Forelimb muscle (tissue), 1 donor: ENCODE measurements at regions not wholly inside any gene's neighbourhood (a gene's known extent, or its start where the extent isn't known, plus 50 kb on each side); places are given as distances from the start of the nearest gene placed in this dataset.

Experiments used
- DNase-seq: peaks from one replicate; pipeline ENCODE4 v3.0.0-alpha.2; 2013; ENCODE audit warnings: low read depth

DNA sequence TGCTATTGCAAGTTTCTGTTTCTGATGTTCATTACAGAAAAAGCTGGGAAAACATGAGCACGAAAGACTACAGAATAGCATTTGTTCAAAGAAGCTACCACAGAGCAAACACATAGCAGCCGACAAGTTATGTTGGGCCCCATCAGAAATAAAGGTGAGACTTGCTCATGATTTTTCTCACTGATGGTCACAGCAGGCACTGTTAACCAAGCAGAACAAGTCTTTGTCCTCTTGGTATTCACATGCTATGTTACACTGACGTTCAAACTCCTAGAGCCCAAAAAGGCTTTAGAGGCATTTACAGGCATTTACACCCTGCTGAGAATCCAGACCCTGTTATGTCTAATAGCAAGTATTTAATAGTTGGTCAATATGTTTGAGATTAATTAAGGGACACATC is 235.0 kb upstream of the HNMT start:
- DNase-seq = no peak

DNA sequence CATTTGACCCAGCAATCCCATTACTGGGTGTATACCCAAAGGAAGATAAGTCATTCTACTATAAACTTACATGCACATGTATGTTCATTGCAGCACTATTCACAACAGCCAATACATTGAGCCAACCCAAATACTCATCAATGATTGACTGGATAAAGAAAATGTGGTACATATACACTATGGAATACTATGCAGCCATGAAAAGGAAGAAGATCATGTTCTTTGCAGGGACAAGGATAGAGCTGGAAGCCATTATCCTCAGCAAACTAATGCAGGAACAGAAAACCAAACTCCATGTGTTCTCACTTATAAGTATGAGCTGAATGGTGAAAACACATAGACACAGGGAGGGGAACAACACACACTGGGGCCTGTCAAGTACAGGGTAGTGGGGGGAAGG is 226.7 kb upstream of the HNMT start:
- no peak for DNase-seq

DNA sequence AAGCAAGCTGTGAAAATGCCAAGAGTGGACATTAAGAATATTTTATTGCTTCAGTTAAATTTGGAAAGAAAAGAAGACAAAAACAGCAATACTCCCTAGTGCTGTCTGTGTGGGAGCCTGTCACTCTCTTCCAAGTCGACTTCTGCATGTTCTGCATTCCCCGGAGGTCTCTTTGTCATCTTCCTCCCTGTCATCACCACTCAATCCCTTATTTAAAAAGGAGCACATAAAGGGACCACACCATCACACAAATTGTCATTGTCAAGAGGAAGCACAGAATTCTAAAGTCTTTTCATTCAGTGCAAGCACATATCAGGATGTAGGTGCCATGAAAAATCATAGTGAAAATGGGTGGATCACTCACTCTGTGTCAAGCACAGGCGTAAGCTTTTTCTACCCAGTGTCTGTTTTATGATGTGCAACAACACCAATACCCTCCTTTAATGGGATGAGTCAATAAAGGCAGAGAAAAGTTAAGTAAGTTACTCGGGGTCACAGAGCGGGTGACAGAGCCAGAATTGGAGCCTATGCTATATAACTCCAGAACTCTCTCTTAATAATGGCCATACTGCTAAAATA is 222.4 kb upstream of the HNMT start:
- DNase-seq = no peak

DNA sequence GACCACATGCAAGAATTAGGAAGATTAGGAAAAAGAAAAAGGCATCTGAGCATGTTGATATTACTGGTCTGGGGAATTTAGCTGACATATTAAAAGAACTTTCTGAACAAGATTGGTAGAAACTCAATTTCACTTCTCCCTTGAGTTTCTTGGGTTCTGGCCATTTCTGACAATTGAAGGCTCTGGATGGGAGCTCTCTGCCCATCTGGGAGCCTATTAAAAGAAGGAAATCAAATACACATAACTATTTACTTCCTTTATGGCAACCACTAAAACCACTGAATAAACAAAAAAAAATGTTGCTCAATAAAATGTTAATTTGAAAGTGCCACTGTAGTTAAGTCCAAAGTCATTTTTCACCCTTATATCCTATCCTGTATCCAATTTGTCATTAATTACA is 216.8 kb upstream of the HNMT start:
- DNase-seq = no peak

DNA sequence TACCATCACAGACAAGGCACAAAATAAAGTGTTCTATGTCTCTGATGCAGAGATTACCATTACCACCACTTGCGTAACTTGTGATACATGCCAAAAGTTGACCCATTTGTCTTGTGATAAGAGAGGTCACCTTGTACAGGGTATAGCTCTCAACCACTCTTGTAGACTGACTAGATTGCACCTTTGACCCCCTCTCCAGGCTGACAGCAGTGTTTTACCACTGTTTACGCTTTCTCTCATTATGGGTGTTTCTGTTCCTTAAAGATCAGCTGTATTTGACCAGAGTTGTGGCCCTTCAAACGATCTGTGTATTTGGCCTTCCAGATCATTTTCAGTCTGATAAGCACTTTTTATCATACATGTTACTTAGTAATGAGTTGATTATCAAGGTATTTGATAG is 215.7 kb upstream of the HNMT start:
- DNase-seq = no peak

DNA sequence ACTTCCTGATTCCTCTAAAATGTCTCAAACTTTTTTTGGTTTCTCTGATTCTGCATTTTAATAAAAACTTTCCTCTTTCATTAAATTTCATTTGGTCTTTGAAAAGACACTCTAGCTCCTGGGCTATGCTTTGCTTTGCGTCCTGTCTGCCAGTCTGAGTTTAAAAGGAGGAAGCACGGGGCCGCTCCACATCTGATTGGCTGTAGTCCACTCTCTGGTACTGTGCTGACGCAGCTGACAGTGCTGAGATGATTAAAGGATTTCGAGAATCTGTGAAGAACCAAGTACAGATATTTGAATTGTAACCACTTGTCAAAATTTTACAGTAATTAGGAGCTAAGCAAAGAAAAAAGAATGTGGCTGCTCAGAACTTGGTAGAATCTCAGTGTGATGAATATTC is 199.6 kb upstream of the HNMT start:
- DNase-seq = no peak

DNA sequence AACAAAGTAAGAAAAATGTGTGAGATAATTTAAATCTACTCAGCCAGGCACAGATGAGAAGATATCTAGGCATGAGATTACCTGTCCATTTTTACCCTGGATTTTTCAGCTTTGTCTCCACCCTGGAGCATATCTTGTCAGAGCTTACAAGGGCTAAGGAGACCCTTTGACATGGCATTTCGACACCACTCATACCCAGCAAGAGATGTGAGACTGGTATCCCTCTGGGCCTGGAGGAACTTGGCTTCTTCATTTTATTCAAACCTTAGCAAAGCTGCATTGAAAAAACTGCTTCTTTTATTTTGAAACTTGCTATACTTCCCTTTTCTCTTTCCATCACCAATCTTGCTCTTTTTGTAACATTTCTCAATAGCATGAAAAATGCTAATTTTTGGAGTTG is 194.9 kb upstream of the HNMT start:
- no peak for DNase-seq

DNA sequence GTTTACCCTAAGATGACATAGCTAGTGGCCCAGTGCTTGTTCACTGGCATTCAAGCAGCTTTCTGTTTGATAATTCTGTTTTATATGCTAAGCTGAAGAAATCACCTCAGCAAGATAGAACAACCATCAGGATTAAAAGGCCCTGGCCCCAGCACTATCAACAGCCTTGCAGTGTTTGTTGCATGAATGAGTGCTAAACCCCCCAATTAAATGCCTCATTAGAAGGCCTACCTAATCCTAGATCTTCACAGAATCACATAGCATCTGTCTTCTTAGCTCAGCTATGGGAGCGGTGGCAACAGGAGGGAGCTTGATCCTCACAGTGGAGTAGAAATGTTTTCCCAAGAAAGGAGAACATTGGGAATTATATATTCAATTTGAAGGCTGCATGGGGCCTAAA is 194.1 kb upstream of the HNMT start:
- no peak for DNase-seq

DNA sequence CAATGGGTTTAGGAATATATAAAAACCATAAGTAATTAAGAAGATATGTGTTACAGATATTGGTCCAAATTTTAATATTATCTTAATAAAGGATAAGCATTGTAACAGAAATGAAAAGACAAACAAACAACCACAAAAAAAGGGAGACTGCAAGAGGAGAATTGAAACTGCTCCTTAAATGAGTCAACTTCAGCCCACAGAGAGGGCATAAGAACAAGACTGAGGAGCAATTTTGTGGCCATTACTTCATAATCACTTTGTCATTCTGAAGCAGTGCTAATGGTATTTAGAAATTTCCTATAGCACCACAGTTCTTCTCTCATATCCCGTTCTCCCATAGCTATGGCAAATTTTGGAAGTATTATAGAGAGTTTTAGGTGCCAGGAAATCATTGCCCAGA is 193.2 kb upstream of the HNMT start:
- DNase-seq = no peak

DNA sequence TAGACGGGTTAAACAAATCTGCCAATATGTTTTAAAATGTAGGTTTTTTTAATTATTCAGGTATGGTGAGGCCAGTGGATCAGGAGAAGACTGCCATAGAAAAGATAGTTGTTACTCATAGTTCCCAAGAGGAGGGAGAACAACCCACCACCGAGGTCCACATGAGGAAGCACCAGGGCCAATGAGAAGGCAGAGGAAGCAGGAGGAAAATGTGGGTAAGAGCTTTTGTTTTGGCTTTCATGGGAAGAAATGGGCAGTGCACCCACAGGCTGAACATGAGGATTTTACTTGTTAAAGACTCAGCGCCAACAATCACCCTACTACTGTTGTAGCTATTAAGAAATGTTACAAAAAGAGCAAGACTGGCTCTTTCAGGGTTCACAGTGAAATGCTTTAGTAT is 191.8 kb upstream of the HNMT start:
- DNase-seq = no peak

DNA sequence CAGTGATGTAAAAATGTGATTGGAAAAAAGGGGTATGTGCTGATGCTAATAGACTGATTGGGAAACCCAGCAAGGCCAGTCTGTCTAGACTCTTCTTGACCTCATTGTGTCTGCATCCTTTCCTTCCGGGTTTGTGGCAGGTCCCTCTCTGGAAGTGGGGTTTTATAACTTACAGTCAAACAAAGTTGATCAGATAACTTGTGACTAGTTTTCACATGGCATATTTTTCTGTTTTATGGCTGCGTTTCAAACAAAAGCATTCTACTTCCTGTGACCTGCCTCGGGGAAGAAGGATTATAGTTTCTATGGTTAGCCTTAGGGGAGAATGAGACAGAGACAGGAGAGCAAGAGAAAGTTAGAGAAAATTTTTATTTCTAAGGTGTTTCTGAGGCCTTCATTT is 188.7 kb upstream of the HNMT start:
- DNase-seq = no peak

DNA sequence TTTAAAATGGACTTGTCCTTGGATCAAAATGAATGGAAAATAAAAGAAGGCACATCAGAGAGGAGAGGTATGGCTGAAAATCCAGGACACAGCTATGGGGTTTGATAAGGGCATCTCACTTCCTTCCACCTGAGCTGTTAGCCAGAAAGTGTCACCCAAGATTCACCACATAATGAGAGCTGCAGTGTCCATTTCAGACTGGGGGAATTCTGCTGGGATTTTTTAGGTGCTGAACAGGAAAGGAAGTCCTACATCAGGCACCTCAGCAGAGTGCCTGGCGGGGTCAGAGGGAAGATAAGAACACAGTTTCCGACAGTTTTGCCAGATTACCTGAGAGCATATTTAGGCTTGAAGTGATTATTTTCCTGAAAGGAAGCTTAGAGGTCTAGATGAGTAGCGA is 187.6 kb upstream of the HNMT start:
- no peak for DNase-seq

DNA sequence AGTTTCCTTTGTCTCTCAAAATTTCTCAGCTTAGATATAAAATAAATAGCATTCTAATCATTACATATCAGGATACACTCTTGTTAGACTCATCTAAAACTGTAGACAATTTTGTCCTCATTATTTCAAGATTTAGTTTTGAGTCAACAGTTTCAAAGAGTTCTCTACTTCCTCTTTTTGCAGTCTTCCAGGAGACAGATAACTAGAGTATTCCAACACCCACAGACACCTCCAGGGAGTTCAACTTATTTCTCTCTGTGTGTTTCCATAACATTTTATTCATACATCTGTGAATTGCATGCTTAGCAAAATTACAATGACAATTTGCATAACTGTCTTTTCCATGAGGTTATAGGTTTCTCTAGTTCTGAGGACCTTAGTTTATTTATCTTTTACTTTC is 166.6 kb upstream of the HNMT start:
- no peak for DNase-seq

DNA sequence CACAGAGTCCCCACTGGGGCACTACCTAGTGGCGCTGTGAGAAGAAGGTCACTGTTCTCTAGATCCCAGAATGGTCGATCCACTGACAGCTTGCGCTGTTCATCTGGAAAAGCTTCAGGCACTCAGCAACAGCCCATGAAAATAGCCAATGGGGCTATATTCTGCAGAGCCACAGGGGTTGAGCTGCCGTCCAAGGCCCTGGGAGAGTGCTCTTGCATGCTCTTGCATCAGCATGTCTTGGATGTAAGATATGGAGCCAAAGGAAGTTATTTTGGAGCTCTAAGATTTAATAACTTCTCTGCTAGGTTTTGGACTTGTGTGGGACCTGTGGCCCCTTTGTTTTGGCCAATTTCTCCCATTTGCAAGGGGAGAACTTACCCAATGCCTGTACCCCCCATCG is 164.7 kb upstream of the HNMT start:
- no peak for DNase-seq

DNA sequence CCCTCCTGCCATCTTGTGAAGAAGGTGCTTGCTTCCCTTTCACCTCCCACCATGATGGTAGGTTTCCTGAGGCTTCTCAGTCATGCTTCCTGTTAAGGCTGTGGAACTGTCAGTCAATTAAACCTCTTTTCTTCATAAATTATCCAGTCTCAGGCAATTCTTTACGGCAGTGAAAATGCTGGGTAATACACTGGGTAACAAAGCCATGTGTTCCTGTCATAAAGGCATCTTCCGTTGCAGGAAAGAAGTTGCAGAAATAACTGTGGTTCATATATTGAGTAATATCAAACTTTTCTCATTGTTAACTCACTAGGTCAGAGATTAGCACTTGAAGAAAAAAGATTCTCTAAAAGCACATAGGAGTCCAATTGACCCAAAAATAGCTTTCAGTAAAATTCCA is 163.9 kb upstream of the HNMT start:
- DNase-seq = no peak

DNA sequence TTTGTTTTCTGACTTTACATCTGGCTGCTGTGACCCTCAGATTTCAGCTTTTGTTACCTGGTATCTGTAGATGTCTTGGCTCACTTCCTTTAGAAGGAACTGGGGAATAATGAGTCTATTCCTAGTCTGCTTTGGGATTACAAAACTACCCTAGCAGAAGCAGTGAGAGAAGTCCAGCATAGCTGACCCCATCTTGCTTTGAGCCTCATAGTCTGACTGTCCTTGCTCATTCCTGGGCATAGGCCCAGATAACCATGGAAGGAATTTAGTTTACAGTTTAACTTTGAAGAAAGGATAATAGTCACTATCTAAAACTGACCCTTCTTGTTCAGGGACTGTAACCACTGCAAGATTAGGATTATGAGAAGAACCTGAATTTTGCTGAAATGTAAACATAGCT is 163.0 kb upstream of the HNMT start:
- DNase-seq = no peak

DNA sequence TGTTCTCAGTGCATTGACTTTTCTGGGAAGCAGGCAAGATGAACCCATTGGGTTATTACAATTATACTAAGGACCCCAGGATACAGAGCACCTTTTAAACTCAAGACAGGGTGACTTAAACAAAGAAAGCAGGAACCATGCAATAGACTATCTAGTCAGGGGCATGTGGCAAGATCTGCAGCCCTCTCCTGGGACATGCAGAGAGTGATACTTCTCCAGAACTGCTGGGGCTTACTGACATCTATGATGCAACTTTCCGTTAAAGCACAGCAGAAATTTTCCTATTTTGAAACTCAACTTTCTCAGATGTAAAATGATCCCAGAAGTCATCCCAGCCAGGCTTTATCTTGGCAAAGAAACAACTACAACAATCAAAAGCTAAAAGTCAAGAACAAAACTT is 162.2 kb upstream of the HNMT start:
- no peak for DNase-seq

DNA sequence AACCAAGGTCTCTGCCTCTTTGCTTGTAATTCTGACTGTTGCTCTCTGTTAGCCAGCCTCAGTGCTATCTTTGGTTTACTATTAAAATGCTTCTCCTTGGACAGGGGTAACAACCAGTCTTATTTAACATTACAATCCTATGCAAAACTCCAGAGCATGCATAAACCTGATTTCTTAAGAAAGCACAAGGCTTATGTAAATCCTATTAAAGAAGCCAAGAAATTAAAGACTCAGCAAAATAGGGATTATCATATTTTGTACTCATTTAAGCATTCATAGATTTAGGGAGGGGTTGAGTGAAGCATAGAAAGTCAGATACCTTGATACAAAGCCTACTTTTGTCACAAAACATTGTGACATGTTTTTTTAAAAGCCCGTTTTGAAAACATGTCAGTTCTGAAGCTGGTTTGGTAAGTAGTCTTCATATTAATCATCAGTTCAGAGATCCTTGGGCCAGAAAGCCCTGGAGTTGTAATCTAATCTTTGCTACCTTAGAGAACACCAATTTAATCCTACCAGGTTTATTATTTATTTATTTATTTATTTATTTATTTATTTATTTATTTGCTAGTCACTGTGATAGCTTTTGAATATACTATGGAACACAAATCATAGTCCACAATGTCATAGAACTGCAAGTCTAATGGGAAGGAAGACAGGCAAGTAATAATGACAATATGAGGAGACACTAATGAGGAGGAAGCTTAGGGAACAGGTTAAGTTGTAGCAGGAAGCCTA is 158.0 kb upstream of the HNMT start:
- no peak for DNase-seq

DNA sequence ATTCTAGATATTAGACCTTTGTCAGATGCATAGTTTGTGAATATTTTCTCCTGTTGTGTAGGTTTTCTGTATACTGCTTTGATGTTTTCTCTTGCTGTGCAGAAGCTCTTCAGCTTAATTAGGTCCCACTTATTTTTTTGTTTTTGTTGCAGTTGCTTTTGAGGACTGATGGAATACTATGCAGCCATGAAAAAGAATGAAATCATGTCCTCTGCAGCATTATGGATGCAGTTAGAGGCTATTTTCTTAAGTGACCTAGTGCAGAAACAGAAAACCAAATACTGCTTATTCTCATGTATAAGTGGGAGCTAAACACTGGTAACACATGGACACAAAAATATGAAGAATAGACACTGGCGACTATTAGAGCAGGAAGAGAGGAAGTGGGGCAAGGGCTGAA is 155.0 kb upstream of the HNMT start:
- no peak for DNase-seq

DNA sequence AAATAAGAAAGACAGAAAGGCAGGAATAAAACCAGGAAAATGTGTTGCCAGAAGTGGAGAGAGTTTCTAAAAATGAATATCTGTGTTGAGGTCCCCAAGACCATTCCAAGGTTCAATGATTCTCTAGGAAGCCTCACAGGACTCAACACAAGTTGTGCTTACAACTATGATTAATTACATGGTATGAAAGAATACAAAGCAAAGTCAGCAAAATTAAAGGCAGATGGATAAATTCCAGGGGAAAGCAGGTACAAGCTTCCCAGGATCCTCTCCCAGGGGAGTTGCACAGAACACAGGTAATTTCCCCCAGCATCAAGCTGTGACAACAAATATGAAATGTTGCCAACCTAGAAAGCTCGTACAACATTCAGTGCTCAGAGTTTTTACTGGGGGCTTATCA is 154.4 kb upstream of the HNMT start:
- no peak for DNase-seq

DNA sequence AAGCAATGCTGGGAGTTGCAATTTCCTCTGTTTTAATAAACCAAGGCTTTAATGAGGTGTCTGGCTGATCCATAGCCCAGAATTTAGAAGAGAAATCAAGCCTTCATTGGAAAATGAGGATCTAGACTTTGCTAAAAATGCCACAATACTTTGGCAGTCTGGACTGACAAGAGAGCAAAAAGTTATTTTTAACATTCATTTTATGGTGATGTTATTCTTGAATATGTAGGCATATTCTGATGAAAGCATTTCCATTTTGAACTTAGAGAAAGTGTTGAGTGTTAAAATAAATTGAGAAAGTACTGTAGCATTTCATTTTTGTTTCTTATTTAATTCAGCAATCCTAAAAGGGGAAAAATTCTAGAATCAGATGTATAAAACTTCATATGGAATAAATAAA is 151.8 kb upstream of the HNMT start:
- no peak for DNase-seq

DNA sequence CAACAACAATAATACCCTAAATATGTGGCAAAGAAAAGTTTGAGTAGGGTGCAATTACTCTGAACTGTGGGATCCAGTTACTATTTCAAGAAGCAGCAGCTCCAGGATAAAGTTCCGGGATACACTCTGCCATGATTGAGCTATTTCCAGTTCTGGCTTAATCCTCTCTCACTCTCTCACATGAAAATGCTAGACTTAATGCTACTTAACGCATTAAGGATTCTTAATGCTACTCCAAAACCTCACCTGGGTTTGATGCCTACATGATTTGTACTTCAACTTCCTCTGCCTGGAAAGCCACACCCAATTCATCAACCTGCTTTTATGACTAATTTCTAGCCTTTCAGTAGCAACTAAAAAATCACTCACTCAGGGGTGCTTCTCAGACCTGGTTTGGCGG is 151.1 kb upstream of the HNMT start:
- DNase-seq = no peak

DNA sequence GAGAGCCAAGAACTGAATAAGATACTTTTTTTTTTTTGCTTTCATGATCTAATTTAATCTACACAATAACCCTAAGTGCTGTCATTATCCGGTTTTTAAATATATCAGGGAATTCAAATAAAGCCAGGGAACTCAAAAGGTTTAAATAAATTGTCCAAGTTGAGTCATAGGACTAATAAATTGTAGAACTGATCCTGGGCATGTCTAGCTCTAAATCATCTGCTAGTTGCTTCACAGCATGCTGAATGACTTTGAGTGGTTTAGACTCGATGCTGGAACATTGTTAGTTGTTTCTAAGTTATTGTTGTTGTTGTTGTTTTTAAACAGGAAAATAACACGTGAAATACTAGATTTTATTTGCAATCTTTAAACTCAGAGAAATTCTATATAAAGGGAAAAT is 147.2 kb upstream of the HNMT start:
- DNase-seq = no peak

DNA sequence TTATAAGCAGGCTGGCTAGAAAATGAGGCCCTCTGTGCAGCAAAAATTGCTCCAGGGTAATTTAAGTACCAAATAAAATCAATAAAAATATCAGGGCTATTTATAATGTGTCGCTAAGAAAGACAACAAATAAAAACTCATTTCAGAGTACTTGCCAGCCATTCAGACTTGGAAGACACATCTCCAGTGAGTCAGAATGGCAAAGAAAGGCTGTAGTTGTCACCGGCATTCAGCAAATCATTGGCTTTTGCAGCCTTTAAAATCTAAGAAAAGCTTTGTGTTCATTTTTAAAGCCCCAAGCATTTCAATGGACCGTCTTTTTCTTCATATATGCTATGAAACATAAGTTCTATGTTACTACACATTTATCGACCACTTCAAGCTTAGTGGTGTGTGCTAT is 141.1 kb upstream of the HNMT start:
- no peak for DNase-seq
